Esophagus squamous epithelium (tissue), 4 donors: ENCODE measurements at regions not wholly inside any gene's neighbourhood (a gene's known extent, or its start where the extent isn't known, plus 50 kb on each side); places are given as distances from the start of the nearest gene placed in this dataset.

Experiments used
- CTCF ChIP-seq, 6 experiments: fragments of 450-650 bp in 4 of 6; fragments of 200-600 bp in 2 of 6; sonication (generic) in 2 of 6; IDR thresholded peaks; one replicate each; pipeline ENCODE4 v1.5.1; 2016 to 2019; ENCODE audit warnings: antibody characterized with exemption in 6 of 6, mild to moderate bottlenecking in 4 of 6, moderate library complexity in 4 of 6
- POLR2A ChIP-seq, 4 donors: fragments of 450-650 bp; IDR thresholded peaks; one replicate each; pipeline ENCODE4 v1.6.1; 2017; ENCODE audit warnings: antibody characterized with exemption in 4 of 4, mild to moderate bottlenecking in 4 of 4, moderate library complexity in 3 of 4

GRCh38 chr13:105058517-105058916 is 1476.9 kb downstream of the EFNB2 start:
- TF ChIP-seq CTCF (IDR thresholded peaks at IDR 0.05) (no peak), POLR2A (IDR thresholded peaks at IDR 0.05) (no peak)
